Stimulated activated memory B cell treated with anti-CD40 and anti-IgM and Interleukin-4, amounts not matched to agents 10 μg/mL and 1 μg/mL and 100 μg/mL, for 72 hours (primary cell): ENCODE measurements at regions not wholly inside any gene's neighbourhood (a gene's known extent, or its start where the extent isn't known, plus 50 kb on each side); places are given as distances from the start of the nearest gene placed in this dataset.
"Not testable (repeated sequence)": the region's sequence is repeated elsewhere in the genome, so short reads cannot be mapped to it uniquely, and the experiment has no call there.

Source experiments
- ATAC-seq: fragments of 150-1000 bp; cut with Tn5 transposase; 2 replicates; pipeline ENCODE4 v1.10.0; 2021
- H3K27ac Mint-ChIP-seq: one replicate; pipeline ENCODE4 v1.8.0; 2022; ENCODE audit warnings: mild to moderate bottlenecking, mixed read lengths
- H3K27me3 Mint-ChIP-seq: one replicate; pipeline ENCODE4 v1.8.0; 2022; ENCODE audit warnings: mixed read lengths
- H3K36me3 Mint-ChIP-seq: one replicate; pipeline ENCODE4 v1.8.0; 2022; ENCODE audit warnings: mixed read lengths
- H3K4me1 Mint-ChIP-seq: one replicate; pipeline ENCODE4 v1.8.0; 2022; ENCODE audit warnings: mixed read lengths
- H3K4me3 Mint-ChIP-seq: one replicate; pipeline ENCODE4 v1.8.0; 2022; ENCODE audit warnings: mild to moderate bottlenecking, moderate library complexity, mixed read lengths
- H3K9me3 Mint-ChIP-seq: one replicate; pipeline ENCODE4 v1.8.0; 2022; ENCODE audit warnings: mixed read lengths

DNA sequence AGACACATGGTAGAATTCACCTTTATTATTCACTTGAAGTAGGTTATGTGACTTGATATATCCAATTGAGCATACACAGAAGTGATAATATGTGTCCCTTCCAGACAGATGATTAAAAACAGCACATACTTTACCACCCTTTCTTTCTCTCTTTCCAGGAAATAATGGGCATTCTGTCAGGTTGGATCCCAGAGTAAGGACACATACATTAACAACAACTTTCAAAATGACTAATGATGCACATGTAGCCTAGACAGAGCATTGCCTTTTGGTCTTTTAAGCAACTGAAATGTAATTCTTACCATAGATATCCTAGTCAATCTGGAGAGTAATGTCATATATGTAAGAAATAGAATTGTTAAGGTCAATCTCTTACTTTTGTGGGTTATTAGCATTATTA is 1748.7 kb downstream of the EFNA5 start:
- Mint-ChIP-seq H3K9me3 (no peaks in the 10 kb centered on the region), H3K4me1 (no peaks in the 10 kb centered on the region), H3K27me3 (no peaks in the 10 kb centered on the region), H3K4me3 (no peak overlapping the region), H3K36me3 (no peaks in the 10 kb centered on the region), H3K27ac (no peak overlapping the region)
- ATAC-seq: no peak

DNA sequence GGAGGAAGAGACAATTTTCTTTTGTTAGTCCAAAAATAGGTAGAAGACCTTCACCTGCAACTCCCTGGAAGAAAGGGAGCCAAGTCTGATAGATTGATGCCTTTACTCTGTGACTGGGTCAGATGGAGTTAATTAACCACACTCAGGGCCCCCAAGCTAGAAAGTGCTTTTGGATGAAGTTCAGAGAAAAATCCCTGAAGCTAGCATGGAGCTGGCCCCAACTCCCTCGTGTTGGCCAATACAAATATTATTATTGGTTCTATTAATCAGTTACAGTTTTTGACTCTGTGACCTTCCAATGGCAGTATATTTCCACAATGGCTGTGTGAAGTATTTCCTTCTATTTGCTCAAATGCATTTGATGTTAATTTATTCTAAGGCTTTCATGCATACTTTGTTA is 1753.5 kb downstream of the EFNA5 start:
- H3K4me1 Mint-ChIP-seq: no peaks in the 10 kb centered on the region
- no peaks in the 10 kb centered on the region for H3K36me3 Mint-ChIP-seq
- ATAC-seq: no peak
- H3K27ac Mint-ChIP-seq: no peak overlapping the region
- no peaks in the 10 kb centered on the region for H3K9me3 Mint-ChIP-seq
- no peaks in the 10 kb centered on the region for H3K27me3 Mint-ChIP-seq
- H3K4me3 Mint-ChIP-seq: no peak overlapping the region

DNA sequence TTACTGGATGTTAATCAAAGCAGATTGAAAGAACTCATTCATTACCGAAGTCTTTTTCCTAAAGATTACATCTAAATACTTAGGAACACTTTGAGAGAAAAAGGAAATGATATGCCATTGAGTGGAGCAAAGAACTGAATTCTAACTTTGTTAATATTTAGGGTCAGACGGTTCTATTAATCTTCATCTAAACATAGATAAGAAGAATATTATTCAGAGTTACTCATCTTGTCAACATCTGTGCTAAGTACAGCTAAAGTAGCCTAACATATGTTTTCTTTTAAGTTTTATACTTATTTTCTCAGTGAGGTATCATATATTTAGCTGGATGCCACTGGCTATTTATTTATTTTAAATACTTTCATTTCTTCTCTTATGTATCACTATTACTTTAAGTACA is 1763.7 kb downstream of the EFNA5 start:
- no peak for ATAC-seq
- H3K9me3 Mint-ChIP-seq: no peaks in the 10 kb centered on the region
- H3K4me1 Mint-ChIP-seq: no peaks in the 10 kb centered on the region
- no peaks in the 10 kb centered on the region for H3K36me3 Mint-ChIP-seq
- H3K27ac Mint-ChIP-seq: no peak overlapping the region
- H3K27me3 Mint-ChIP-seq: no peaks in the 10 kb centered on the region
- H3K4me3 Mint-ChIP-seq: no peak overlapping the region

- Mint-ChIP-seq H3K27ac (no peak overlapping the region), H3K4me1 (no peaks in the 10 kb centered on the region), H3K27me3 (no peaks in the 10 kb centered on the region), H3K9me3 (peaks cover 3% of the 10 kb centered on the region), H3K36me3 (no peaks in the 10 kb centered on the region), H3K4me3 (no peak overlapping the region)
- no peak for ATAC-seq
These were observed 1765.3 kb downstream of the EFNA5 start for GRCh38 chr5:105905392-105905791.

GRCh38 chr5:105903069-105903468 is 1767.7 kb downstream of the EFNA5 start:
- Mint-ChIP-seq H3K27ac (no peak overlapping the region), H3K27me3 (no peaks in the 10 kb centered on the region), H3K4me1 (no peaks in the 10 kb centered on the region), H3K9me3 (peaks cover 9% of the 10 kb centered on the region), H3K4me3 (no peak overlapping the region), H3K36me3 (no peaks in the 10 kb centered on the region)
- no peak for ATAC-seq

- Mint-ChIP-seq H3K4me1 (no peaks in the 10 kb centered on the region), H3K9me3 (peaks cover 9% of the 10 kb centered on the region), H3K27ac (no peak overlapping the region), H3K36me3 (no peaks in the 10 kb centered on the region), H3K4me3 (no peak overlapping the region), H3K27me3 (no peaks in the 10 kb centered on the region)
- ATAC-seq: no peak
These were observed 1771.0 kb downstream of the EFNA5 start for GRCh38 chr5:105899726-105900125.

GRCh38 chr5:105898183-105898582 is 1772.6 kb downstream of the EFNA5 start:
- Mint-ChIP-seq H3K4me1 (no peaks in the 10 kb centered on the region), H3K9me3 (peaks cover 9% of the 10 kb centered on the region), H3K36me3 (no peaks in the 10 kb centered on the region), H3K27me3 (no peaks in the 10 kb centered on the region), H3K27ac (no peak overlapping the region), H3K4me3 (no peak overlapping the region)
- no peak for ATAC-seq

- Mint-ChIP-seq H3K4me3 (no peak overlapping the region), H3K27ac (no peak overlapping the region)
- ATAC-seq: no peak
These were observed 1785.5 kb downstream of the EFNA5 start for GRCh38 chr5:105885266-105885665.

GRCh38 chr5:105882956-105883481 is 1787.7 kb downstream of the EFNA5 start:
- Mint-ChIP-seq H3K4me1 (no peaks in the 10 kb centered on the region), H3K9me3 (peaks cover 6% of the 10 kb centered on the region), H3K4me3 (no peak overlapping the region), H3K27ac (no peak overlapping the region), H3K27me3 (no peaks in the 10 kb centered on the region), H3K36me3 (no peaks in the 10 kb centered on the region)
- no peak for ATAC-seq

More at GRCh38 chr5:105885266-105885665, 1785.5 kb downstream of the EFNA5 start:
- no peaks in the 10 kb centered on the region for H3K36me3 Mint-ChIP-seq
- H3K4me1 Mint-ChIP-seq: no peaks in the 10 kb centered on the region
- H3K9me3 Mint-ChIP-seq: peaks cover 6% of the 10 kb centered on the region
- H3K27me3 Mint-ChIP-seq: no peaks in the 10 kb centered on the region

DNA sequence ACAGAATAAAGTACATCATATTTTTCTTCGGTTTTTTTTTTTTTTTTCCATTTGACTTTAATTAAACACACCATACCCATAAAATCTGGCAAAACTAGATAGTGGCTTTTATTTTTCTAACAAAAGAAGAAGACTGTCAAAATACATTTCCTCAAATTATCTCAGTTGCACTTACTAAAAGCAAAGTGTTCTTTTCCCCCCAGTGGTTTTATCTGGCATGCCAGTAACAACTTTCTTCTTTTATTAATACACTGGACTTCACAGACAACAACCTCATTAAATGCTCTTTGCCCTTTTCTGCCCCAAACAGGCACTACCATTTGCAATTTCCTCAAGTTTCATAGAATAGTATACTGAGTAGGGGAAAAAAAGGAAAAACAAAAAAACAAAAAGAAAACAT is 1792.3 kb downstream of the EFNA5 start:
- Mint-ChIP-seq H3K9me3 (no peaks in the 10 kb centered on the region), H3K36me3 (no peaks in the 10 kb centered on the region), H3K4me1 (no peaks in the 10 kb centered on the region), H3K27me3 (no peaks in the 10 kb centered on the region), H3K4me3 (no peak overlapping the region), H3K27ac (no peak overlapping the region)
- ATAC-seq: no peak

DNA sequence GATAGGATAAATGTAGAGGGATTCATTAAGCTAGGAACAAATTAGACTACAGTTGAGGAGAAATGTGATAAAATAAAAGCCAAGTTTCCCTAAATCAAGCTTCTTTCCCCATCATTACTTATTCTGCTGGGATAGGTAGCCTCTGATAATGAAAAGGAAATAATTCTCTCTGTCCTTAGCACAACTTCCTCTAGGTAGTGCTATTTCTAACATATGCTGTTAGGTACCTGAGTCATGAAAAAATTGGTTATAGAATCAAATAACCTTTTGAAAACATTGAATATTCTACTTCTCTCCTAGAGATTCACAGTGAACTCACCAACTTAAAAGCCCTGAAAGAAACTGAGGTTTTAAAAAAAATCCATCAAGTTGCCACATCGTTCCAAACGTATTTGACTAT is 1793.1 kb downstream of the EFNA5 start:
- Mint-ChIP-seq H3K36me3 (no peaks in the 10 kb centered on the region), H3K9me3 (no peaks in the 10 kb centered on the region), H3K4me3 (no peak overlapping the region), H3K27me3 (no peaks in the 10 kb centered on the region), H3K4me1 (no peaks in the 10 kb centered on the region), H3K27ac (no peak overlapping the region)
- no peak for ATAC-seq

DNA sequence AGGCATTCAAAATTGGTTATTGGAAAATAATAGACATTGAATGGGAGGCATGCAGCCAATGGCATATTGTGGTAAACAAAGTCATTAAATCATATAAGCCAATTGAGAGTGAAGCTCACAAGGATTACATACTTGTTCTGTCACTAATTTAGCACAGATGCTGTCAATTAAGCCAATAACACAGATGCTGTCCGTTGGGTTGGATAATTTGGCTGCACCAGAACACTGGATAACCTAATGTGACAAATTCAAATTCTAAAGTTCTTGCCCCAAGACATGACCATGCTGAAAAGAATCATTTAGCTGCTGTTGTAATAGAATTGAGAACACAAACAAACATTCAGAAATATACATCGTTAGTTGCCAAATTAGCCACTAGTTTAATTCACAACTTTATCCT is 1796.4 kb downstream of the EFNA5 start:
- H3K9me3 Mint-ChIP-seq: no peaks in the 10 kb centered on the region
- H3K36me3 Mint-ChIP-seq: no peaks in the 10 kb centered on the region
- no peaks in the 10 kb centered on the region for H3K27me3 Mint-ChIP-seq
- no peak overlapping the region for H3K4me3 Mint-ChIP-seq
- no peak for ATAC-seq
- no peaks in the 10 kb centered on the region for H3K4me1 Mint-ChIP-seq
- no peak overlapping the region for H3K27ac Mint-ChIP-seq

DNA sequence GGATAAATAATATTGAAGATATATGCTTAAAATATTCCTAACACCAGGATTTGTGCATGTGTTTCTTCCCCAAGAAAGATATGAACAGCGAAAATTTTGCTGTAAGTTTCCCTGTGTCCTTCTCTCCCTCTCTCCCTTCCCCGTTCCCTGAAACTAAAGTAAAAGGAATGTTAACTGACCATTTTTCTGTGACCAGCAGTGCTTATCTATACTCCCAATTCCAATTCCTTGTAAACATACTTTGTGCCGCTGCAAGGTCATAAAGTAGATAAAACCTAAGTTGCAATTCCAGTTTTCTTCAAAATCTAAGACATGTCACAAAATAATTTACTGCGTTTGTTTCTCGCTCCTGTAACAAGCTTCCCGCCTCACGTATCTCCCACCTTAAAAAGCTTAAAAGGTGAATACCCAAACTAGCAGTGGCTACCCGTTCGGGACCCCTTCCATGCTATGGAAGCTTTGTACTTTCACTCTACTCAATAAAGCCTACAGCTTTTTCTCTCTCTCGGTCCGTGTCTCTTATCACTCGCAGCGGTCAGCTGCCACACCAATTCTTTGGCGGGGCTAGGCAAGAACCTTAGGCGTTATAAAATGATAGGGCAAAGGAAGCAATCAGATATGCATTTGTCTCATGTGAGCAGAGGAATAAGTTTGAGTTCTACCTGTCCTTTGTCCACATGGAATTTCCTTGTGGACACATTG is 1798.0 kb downstream of the EFNA5 start:
- Mint-ChIP-seq H3K36me3 (no peaks in the 10 kb centered on the region), H3K4me3 (no peak overlapping the region), H3K27me3 (no peaks in the 10 kb centered on the region), H3K4me1 (no peaks in the 10 kb centered on the region), H3K9me3 (no peaks in the 10 kb centered on the region), H3K27ac (no peak overlapping the region)
- no peak for ATAC-seq

GRCh38 chr5:105868038-105868780 is 1802.5 kb downstream of the EFNA5 start:
- Mint-ChIP-seq H3K9me3 (peaks cover 3% of the 10 kb centered on the region), H3K4me1 (no peaks in the 10 kb centered on the region), H3K4me3 (no peak overlapping the region), H3K27me3 (no peaks in the 10 kb centered on the region), H3K27ac (no peak overlapping the region), H3K36me3 (no peaks in the 10 kb centered on the region)
- ATAC-seq: no peak

DNA sequence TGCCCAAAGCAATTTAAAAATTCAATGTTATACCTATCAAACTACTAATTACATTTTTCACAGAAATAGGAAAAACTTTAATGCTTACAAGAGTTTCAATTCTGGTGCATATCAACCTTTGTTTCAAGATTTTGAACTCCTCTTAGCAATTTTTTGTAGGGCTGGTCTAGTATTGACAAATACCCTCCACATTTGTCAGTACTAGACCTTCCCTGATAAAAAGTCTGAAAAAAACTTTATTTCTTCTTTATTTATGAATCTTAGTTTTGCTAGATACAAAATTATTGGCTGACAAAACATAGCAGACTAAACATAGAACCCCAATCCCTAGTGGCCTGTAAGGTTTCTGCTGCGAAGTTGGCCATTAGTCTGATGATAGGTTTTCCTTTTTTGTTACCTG is 1804.9 kb downstream of the EFNA5 start:
- no peak overlapping the region for H3K4me3 Mint-ChIP-seq
- no peaks in the 10 kb centered on the region for H3K4me1 Mint-ChIP-seq
- peaks cover 3% of the 10 kb centered on the region for H3K9me3 Mint-ChIP-seq
- ATAC-seq: no peak
- no peaks in the 10 kb centered on the region for H3K36me3 Mint-ChIP-seq
- no peaks in the 10 kb centered on the region for H3K27me3 Mint-ChIP-seq
- H3K27ac Mint-ChIP-seq: no peak overlapping the region

DNA sequence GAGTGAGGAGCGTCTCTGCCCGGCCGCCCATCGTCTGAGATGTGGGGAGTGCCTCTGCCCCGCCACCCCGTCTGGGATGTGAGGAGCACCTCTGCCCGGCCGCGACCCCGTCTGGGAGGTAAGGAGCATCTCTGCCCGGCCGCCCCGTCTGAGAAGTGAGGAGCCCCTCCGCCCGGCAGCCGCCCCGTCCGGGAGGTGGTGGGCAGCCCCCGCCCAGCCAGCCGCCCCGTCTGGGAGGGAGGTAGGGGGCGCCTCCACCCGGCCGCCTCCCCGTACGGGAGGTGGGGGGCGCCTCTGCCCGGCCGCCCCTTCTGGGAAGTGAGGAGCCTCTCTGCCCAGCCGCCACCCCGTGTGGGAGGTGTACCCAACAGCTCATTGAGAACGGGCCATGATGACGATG is 1811.4 kb downstream of the EFNA5 start:
- not testable (repeated sequence) for H3K4me1 Mint-ChIP-seq, H3K4me3 Mint-ChIP-seq, H3K27ac Mint-ChIP-seq, H3K36me3 Mint-ChIP-seq, H3K27me3 Mint-ChIP-seq, H3K9me3 Mint-ChIP-seq, ATAC-seq
